Stomach smooth muscle (tissue), 2 donors: ENCODE measurements at regions not wholly inside any gene's neighbourhood (a gene's known extent, or its start where the extent isn't known, plus 50 kb on each side); places are given as distances from the start of the nearest gene placed in this dataset.

Experiments
- H3K27ac ChIP-seq: one replicate; pipeline ENCODE4 v1.7.0; 2013; ENCODE audit warnings: mild to moderate bottlenecking, low read length, inconsistent platforms
- H3K27me3 ChIP-seq, 2 donors: one replicate each; pipeline ENCODE4 v1.7.0; 2013; ENCODE audit warnings: low read length in 2 of 2; ENCODE audit not compliant: insufficient read depth in 2 of 2, control insufficient read depth in 1 of 2
- H3K36me3 ChIP-seq, 2 donors: one replicate each; pipeline ENCODE4 v1.7.0; 2013; ENCODE audit warnings: low read length in 2 of 2; ENCODE audit not compliant: control insufficient read depth in 2 of 2, insufficient read depth in 2 of 2
- H3K4me1 ChIP-seq: one replicate; pipeline ENCODE4 v1.7.0; 2013; ENCODE audit warnings: low read length; ENCODE audit not compliant: control insufficient read depth, insufficient read depth
- H3K4me3 ChIP-seq, 2 donors: one replicate each; pipeline ENCODE4 v1.7.0; 2013; ENCODE audit warnings: low read length in 2 of 2
- H3K9ac ChIP-seq, 2 donors: one replicate each; pipeline ENCODE4 v1.7.0; 2013; ENCODE audit warnings: low read length in 2 of 2, mild to moderate bottlenecking in 1 of 2
- H3K9me3 ChIP-seq, 2 donors: one replicate each; pipeline ENCODE4 v1.7.0; 2013; ENCODE audit warnings: low read length in 2 of 2; ENCODE audit not compliant: control insufficient read depth in 2 of 2
- donor health status: healthy.
- donor health status: Pancreatic carcinoma.

- Histone ChIP-seq H3K9me3 (no peaks in the 10 kb centered on the region), H3K4me3 (no peak overlapping the region), H3K27ac (no peak overlapping the region), H3K36me3 (no peaks in the 10 kb centered on the region), H3K4me1 (no peaks in the 10 kb centered on the region), H3K9ac (no peak overlapping the region), H3K27me3 (no peaks in the 10 kb centered on the region)
Observed at GRCh38 chr17:71234349-71234748, 886.5 kb upstream of the SOX9 start.

DNA sequence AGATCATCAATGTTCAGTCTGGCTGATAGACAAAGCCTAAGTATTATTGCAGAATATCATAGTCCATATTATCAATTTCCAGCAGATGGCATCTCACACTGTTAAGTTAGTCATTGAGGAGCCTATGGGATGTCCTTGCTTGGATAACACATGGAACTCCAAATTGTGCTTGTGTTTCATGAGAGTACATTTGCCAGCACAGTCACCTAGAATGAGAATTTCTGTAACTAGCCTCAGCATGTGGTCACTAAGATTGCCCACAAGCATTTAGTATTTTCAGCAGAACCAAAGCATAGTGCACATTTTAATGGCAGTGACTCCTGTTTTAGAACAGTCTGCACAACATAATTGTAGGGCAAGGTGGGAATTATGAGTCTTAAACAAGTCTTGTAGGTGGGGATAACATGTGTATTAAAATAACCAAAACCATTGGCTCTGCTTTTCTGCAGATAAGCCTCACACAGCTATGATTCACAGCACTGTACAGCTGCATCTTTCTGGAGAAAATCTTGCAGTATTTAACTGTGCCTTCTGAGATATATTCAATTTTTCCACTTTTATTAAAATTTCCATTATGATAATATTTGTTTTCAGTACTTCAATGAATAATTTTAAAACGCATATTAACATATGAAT, 882.8 kb upstream of the SOX9 start:
- H3K4me1 ChIP-seq = no peaks in the 10 kb centered on the region
- no peak overlapping the region for H3K4me3 ChIP-seq
- H3K9ac ChIP-seq = no peak overlapping the region
- no peaks in the 10 kb centered on the region for H3K36me3 ChIP-seq
- no peaks in the 10 kb centered on the region for H3K9me3 ChIP-seq
- no peak overlapping the region for H3K27ac ChIP-seq
- H3K27me3 ChIP-seq = no peaks in the 10 kb centered on the region

GRCh38 chr17:71247441-71248015, 873.3 kb upstream of the SOX9 start:
- H3K9me3 ChIP-seq = peaks cover 0 to 2% of the 10 kb centered on the region in 2 donors
- no peaks in the 10 kb centered on the region for H3K27me3 ChIP-seq
- no peaks in the 10 kb centered on the region for H3K4me1 ChIP-seq
- H3K9ac ChIP-seq = no peak overlapping the region
- H3K36me3 ChIP-seq = no peaks in the 10 kb centered on the region
- H3K27ac ChIP-seq = no peak overlapping the region
- no peak overlapping the region for H3K4me3 ChIP-seq

DNA sequence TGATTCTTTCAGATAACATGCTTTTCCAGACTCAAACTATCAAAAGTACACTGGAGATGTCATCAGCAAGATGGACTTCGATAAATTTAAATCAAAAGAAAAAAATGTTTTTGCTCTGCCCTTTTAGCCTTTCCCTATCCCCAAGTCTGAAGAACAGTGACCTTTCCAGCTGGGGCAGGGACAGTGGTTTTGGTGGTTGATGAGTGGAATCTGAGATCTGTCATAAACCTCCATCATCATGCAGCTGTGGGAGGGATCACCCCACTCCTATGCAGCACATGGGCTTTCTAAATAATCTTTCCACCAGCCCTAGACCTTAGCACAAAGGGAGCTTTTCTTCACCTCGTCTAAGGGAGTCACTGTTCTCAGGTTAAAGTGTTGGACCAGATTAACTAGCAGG, 869.5 kb upstream of the SOX9 start:
- H3K4me1 ChIP-seq = no peaks in the 10 kb centered on the region
- no peaks in the 10 kb centered on the region for H3K27me3 ChIP-seq
- H3K36me3 ChIP-seq = no peaks in the 10 kb centered on the region
- H3K9me3 ChIP-seq = no peaks in the 10 kb centered on the region
- no peak overlapping the region for H3K9ac ChIP-seq
- H3K4me3 ChIP-seq = no peak overlapping the region
- H3K27ac ChIP-seq = no peak overlapping the region

- Histone ChIP-seq H3K36me3 (no peaks in the 10 kb centered on the region), H3K4me1 (no peaks in the 10 kb centered on the region)
Observed at GRCh38 chr17:71251951-71252350, 868.9 kb upstream of the SOX9 start.

GRCh38 chr17:71252436-71252835, 868.4 kb upstream of the SOX9 start:
- no peak overlapping the region for H3K9ac ChIP-seq
- no peaks in the 10 kb centered on the region for H3K9me3 ChIP-seq
- no peaks in the 10 kb centered on the region for H3K27me3 ChIP-seq
- no peaks in the 10 kb centered on the region for H3K36me3 ChIP-seq
- H3K4me3 ChIP-seq = no peak overlapping the region
- no peaks in the 10 kb centered on the region for H3K4me1 ChIP-seq
- H3K27ac ChIP-seq = no peak overlapping the region

More at GRCh38 chr17:71251951-71252350, 868.9 kb upstream of the SOX9 start:
- Histone ChIP-seq H3K27me3 (no peaks in the 10 kb centered on the region), H3K4me3 (no peak overlapping the region), H3K9ac (no peak overlapping the region), H3K27ac (no peak overlapping the region), H3K9me3 (no peaks in the 10 kb centered on the region)

- Histone ChIP-seq H3K9ac (no peak overlapping the region), H3K36me3 (no peaks in the 10 kb centered on the region), H3K4me1 (no peaks in the 10 kb centered on the region), H3K27me3 (no peaks in the 10 kb centered on the region), H3K4me3 (no peak overlapping the region), H3K9me3 (no peaks in the 10 kb centered on the region), H3K27ac (no peak overlapping the region)
Observed at GRCh38 chr17:71257096-71257495, 863.7 kb upstream of the SOX9 start.

GRCh38 chr17:71260366-71260940, 860.4 kb upstream of the SOX9 start:
- no peaks in the 10 kb centered on the region for H3K27me3 ChIP-seq
- no peak overlapping the region for H3K4me3 ChIP-seq
- H3K4me1 ChIP-seq = no peaks in the 10 kb centered on the region
- no peaks in the 10 kb centered on the region for H3K9me3 ChIP-seq
- no peak overlapping the region for H3K27ac ChIP-seq
- H3K9ac ChIP-seq = no peak overlapping the region
- H3K36me3 ChIP-seq = no peaks in the 10 kb centered on the region

DNA sequence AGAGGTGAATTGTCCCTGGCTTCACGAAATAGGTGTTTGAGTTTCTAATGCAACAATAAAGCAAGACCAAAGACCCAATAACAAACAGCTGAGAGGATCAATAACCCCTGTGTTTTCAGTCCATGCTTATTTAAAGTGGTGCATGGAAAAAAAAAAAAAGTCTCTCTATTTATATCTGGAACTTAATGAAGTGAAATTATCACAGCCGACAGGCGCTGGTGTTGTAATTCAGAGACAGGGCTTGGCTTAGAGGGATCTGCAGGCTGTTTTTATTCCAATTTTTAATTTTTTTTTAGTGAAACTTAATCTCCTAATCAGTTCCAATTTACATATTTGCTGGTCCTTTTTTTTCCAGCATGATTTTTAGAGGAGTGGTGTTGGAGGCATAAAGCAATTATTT, 858.2 kb upstream of the SOX9 start:
- Histone ChIP-seq H3K4me3 (no peak overlapping the region), H3K36me3 (no peaks in the 10 kb centered on the region), H3K9ac (no peak overlapping the region), H3K27me3 (no peaks in the 10 kb centered on the region), H3K9me3 (peaks cover 5 to 11% of the 10 kb centered on the region in 2 donors), H3K27ac (no peak overlapping the region), H3K4me1 (no peaks in the 10 kb centered on the region)

DNA sequence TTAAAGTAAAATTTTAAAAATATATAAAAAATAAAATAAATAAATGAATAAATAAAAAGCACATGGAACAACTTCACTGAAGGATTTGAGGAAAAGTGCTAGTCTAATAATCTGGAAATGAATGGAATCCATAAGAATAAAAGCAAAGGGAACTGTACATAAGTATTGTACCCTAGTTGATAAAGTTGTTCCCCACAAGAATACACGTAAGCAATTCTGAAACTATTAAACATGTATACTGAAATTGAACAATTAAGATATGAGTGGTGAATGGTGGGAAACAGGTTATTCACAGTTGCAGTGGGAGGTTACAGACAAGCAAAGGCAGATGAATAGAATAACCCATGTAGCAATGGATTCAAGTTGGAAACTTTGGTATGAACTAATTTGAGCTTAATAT, 853.2 kb upstream of the SOX9 start:
- H3K9me3 ChIP-seq = peaks cover 5 to 11% of the 10 kb centered on the region in 2 donors
- no peak overlapping the region for H3K9ac ChIP-seq
- H3K4me3 ChIP-seq = no peak overlapping the region
- no peaks in the 10 kb centered on the region for H3K4me1 ChIP-seq
- H3K36me3 ChIP-seq = no peaks in the 10 kb centered on the region
- no peaks in the 10 kb centered on the region for H3K27me3 ChIP-seq
- no peak overlapping the region for H3K27ac ChIP-seq

GRCh38 chr17:71269201-71269600, 851.6 kb upstream of the SOX9 start:
- no peaks in the 10 kb centered on the region for H3K4me1 ChIP-seq
- H3K9me3 ChIP-seq = peaks cover 5 to 11% of the 10 kb centered on the region in 2 donors

More at GRCh38 chr17:71269201-71269600, 851.6 kb upstream of the SOX9 start:
- no peak overlapping the region for H3K4me3 ChIP-seq
- H3K9ac ChIP-seq = no peak overlapping the region
- H3K27me3 ChIP-seq = no peaks in the 10 kb centered on the region
- no peak overlapping the region for H3K27ac ChIP-seq
- no peaks in the 10 kb centered on the region for H3K36me3 ChIP-seq
